HCT116 (cell line): ENCODE measurements at regions not wholly inside any gene's neighbourhood (a gene's known extent, or its start where the extent isn't known, plus 50 kb on each side); places are given as distances from the start of the nearest gene placed in this dataset.

Experiments
- ATAC-seq: fragments of 200-7000 bp; cut with Tn5 transposase; 2 replicates; pipeline ENCODE4 v1.9.1; 2020; ENCODE audit warnings: mild to moderate bottlenecking, moderate library complexity
- BruUV-seq: library from RNA; stranded (reverse); fragments of 400-500 nt; replicated peaks from 2 replicates; lab custom pipeline; 2021; lab: Mats Ljungman, UMichigan
- CTCF ChIA-PET: fragments of 300-600 bp; sonication (Branson Sonifier 250); formaldehyde crosslinking; loops from one replicate; lab custom pipeline; 2021; ENCODE audit warnings: antibody characterized with exemption; lab: Charles Lee
- POLR2A ChIA-PET: fragments of 300-600, 350-600 bp; sonication (Branson Sonifier 250); formaldehyde crosslinking; loops from one replicate; lab custom pipeline; 2021; ENCODE audit warnings: antibody characterized with exemption; lab: Charles Lee
- RAD21 ChIA-PET, 2 experiments: fragments of 300-600 bp; sonication (Branson Sonifier 250); formaldehyde crosslinking; loops; one replicate each; lab custom pipeline; 2023; ENCODE audit warnings: low total read pairs in 2 of 2; ENCODE audit not compliant: uncharacterized antibody in 2 of 2, unreplicated experiment in 2 of 2, low non-redundant PET in 1 of 2; lab: Charles Lee
- DNase-seq: peaks from one replicate; pipeline ENCODE4 v3.0.0-alpha.2; 2010; ENCODE audit warnings: low read depth, low spot score
- H2AFZ ChIP-seq: fragments of 200-600 bp; shearing (Covaris generic), sonication (generic); 2 replicates; pipeline ENCODE4 v1.6.1; 2017; ENCODE audit warnings: low read depth, mixed run types, mixed read lengths, antibody characterized with exemption, low read length; ENCODE audit not compliant: poor library complexity, severe bottlenecking
- H3K27ac ChIP-seq: 2 replicates; pipeline ENCODE4 v1.5.1; 2012; ENCODE audit warnings: low read depth, low read length
- H3K27me3 ChIP-seq: fragments of 200-600 bp; sonication (generic); 2 replicates; pipeline ENCODE4 v1.6.1; 2016; ENCODE audit warnings: mixed run types, low read length, mixed read lengths; ENCODE audit not compliant: insufficient read depth
- H3K36me3 ChIP-seq, 2 experiments: fragments of 200-500 bp in 1 of 2; fragments of 200-600 bp in 1 of 2; sonication (Bioruptor generic) in 1 of 2; sonication (generic) in 1 of 2; 2 replicates each; pipeline versions ENCODE4 v1.5.1 to v1.6.1; 2014 to 2016; ENCODE audit warnings: low read length in 2 of 2, inconsistent platforms in 1 of 2, mixed read lengths in 1 of 2, mixed run types in 1 of 2; ENCODE audit not compliant: insufficient read depth in 2 of 2, control insufficient read depth in 1 of 2
- H3K4me1 ChIP-seq, 2 experiments: fragments of 200-600 bp in 1 of 2; sonication (generic) in 1 of 2; 2 replicates each; pipeline versions ENCODE4 v1.5.1 to v1.6.1; 2012 to 2017; ENCODE audit warnings: low read length in 2 of 2, inconsistent platforms in 1 of 2, mild to moderate bottlenecking in 1 of 2, mixed read lengths in 1 of 2, mixed run types in 1 of 2, moderate library complexity in 1 of 2; ENCODE audit not compliant: insufficient read depth in 2 of 2, control insufficient read depth in 1 of 2
- H3K4me2 ChIP-seq: fragments of 200-600 bp; sonication (generic); 2 replicates; pipeline ENCODE4 v1.6.1; 2017; ENCODE audit warnings: mixed run types, low read length, mixed read lengths
- H3K4me3 ChIP-seq, 2 experiments: fragments of 200-600 bp in 1 of 2; sonication (generic) in 1 of 2; replicated peaks in 1 of 2; 2 replicates each; pipeline ENCODE4 v1.5.1; 2011 to 2016; ENCODE audit warnings: low read length in 2 of 2, control low read depth in 1 of 2, low read depth in 1 of 2, mild to moderate bottlenecking in 1 of 2, mixed read lengths in 1 of 2, mixed run types in 1 of 2
- H3K79me2 ChIP-seq: fragments of 200-600 bp; sonication (generic); 2 replicates; pipeline ENCODE4 v1.6.1; 2017; ENCODE audit warnings: mild to moderate bottlenecking, mixed run types, low read length, moderate library complexity, mixed read lengths; ENCODE audit not compliant: insufficient read depth
- H3K9ac ChIP-seq: fragments of 200-600 bp; sonication (generic); 2 replicates; pipeline ENCODE4 v1.6.1; 2016; ENCODE audit warnings: low read length, mixed read lengths
- H3K9me2 ChIP-seq: fragments of 200-600 bp; sonication (generic), shearing (Covaris generic); 2 replicates; pipeline ENCODE4 v1.6.1; 2017; ENCODE audit warnings: mixed run types, mild to moderate bottlenecking, moderate library complexity; ENCODE audit not compliant: insufficient read depth
- H3K9me3 ChIP-seq, 2 experiments: fragments of 200-500 bp in 1 of 2; fragments of 200-600 bp in 1 of 2; sonication (Bioruptor generic) in 1 of 2; sonication (generic) in 1 of 2; 2 replicates each; pipeline ENCODE4 v1.6.1; 2014 to 2017; ENCODE audit warnings: low read length in 2 of 2, mixed read lengths in 2 of 2, inconsistent platforms in 1 of 2, low read depth in 1 of 2, mild to moderate bottlenecking in 1 of 2, mixed run types in 1 of 2, moderate library complexity in 1 of 2; ENCODE audit not compliant: control insufficient read depth in 1 of 2, insufficient read depth in 1 of 2
- H4K20me1 ChIP-seq: fragments of 200-600 bp; sonication (generic), shearing (Covaris generic); 2 replicates; pipeline ENCODE4 v1.6.1; 2017; ENCODE audit warnings: mixed run types, mild to moderate bottlenecking, moderate library complexity; ENCODE audit not compliant: insufficient read depth
- CEBPB ChIP-seq: IDR thresholded peaks from 2 replicates; pipeline ENCODE4 v1.6.1; 2012; ENCODE audit warnings: low read depth
- SRF ChIP-seq: IDR thresholded peaks from 2 replicates; pipeline ENCODE4 v1.6.1; 2012; ENCODE audit warnings: low read depth
- ZNF274 ChIP-seq: fragments of 200-500 bp; sonication (Bioruptor generic); IDR thresholded peaks from 2 replicates; pipeline ENCODE4 v1.6.1; 2014; ENCODE audit warnings: mild to moderate bottlenecking, low read depth, low read length, inconsistent platforms
- intact Hi-C: fragments of 100-400 bp; cut with micrococcal nuclease; formaldehyde crosslinking; loops from 2 replicates; pipeline ENCODE4 v1.10.0; 2022
- TF ChIP-seq, protein P1 (sequence below), 3 experiments: fragments of 200-600 bp in 1 of 3; sonication (generic) in 1 of 3; IDR thresholded peaks in 2 of 3; conservative IDR thresholded peaks in 1 of 3; 2 replicates each; pipeline ENCODE4 v1.5.1; 2012 to 2017; ENCODE audit warnings: low read depth in 2 of 3, low read length in 2 of 3, antibody characterized with exemption in 1 of 3, borderline replicate concordance in 1 of 3, control low read depth in 1 of 3, mild to moderate bottlenecking in 1 of 3, mixed read lengths in 1 of 3, mixed run types in 1 of 3, moderate library complexity in 1 of 3; ENCODE audit not compliant: insufficient read depth in 1 of 3
- TF ChIP-seq, protein P2 (sequence below): IDR thresholded peaks from 2 replicates; pipeline ENCODE4 v1.6.1; 2012; ENCODE audit warnings: low read depth

DNA sequence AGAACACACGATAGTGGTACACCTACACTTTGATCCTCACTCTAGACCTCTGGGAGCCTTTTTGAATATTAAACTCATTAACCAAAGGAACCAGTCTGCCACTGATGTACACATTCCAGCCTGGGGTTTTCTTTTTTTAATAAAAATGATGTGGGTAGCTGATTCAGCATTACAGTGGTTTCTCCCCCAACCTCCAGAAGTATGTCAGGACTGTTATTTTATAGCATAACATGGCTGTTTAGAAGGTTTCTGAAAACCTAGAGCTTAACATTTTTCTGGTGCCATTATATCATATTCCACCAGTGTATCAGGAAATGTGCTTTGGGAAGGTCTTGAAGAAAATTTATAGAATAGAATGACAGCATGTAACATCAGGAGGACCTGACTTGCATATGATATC lies 540.9 kb upstream of the WWC1 start (continued):
- TF ChIP-seq, protein P1, sequence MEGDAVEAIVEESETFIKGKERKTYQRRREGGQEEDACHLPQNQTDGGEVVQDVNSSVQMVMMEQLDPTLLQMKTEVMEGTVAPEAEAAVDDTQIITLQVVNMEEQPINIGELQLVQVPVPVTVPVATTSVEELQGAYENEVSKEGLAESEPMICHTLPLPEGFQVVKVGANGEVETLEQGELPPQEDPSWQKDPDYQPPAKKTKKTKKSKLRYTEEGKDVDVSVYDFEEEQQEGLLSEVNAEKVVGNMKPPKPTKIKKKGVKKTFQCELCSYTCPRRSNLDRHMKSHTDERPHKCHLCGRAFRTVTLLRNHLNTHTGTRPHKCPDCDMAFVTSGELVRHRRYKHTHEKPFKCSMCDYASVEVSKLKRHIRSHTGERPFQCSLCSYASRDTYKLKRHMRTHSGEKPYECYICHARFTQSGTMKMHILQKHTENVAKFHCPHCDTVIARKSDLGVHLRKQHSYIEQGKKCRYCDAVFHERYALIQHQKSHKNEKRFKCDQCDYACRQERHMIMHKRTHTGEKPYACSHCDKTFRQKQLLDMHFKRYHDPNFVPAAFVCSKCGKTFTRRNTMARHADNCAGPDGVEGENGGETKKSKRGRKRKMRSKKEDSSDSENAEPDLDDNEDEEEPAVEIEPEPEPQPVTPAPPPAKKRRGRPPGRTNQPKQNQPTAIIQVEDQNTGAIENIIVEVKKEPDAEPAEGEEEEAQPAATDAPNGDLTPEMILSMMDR (IDR thresholded peaks at IDR 0.05 in 2 of 3, conservative IDR thresholded peaks at IDR 0.05 in 1 of 3; ENCODE audit: borderline replicate concordance in 1 of 3, insufficient read depth in 1 of 3, low read depth in 2 of 3, low read length in 2 of 3) = no peak
- TF ChIP-seq, all 23 proteins: peak for 0

DNA sequence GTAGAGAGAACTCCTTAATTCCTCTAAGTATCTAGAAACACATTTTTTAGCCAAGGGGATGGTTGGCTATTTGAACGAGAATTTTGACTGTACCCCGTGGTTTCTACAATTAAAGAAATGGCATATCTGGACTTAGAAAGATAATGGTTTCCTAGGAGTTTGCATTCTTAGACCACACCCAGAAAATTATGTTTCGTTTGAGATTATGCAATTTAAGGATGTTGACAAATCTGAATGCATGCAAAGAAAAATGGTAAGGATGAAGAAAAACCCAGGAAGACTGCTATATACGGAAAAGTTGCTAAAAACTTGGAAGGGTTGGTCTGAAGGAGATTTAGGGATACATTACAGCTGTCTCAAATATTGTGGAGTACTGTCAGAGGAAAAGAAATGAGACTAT lies 538.5 kb upstream of the WWC1 start:
- no TSS peak for BruUV-seq

More for the DNA sequence above, 538.5 kb upstream of the WWC1 start:
- no peaks in the 10 kb centered on the region for H4K20me1 ChIP-seq
- ATAC-seq = no peak
- H2AFZ ChIP-seq = no peak overlapping the region
- DNase-seq = no peak
- TF ChIP-seq CEBPB (no peak), ZNF274 (no peak), SRF (no peak)
- TF ChIP-seq, protein P2, sequence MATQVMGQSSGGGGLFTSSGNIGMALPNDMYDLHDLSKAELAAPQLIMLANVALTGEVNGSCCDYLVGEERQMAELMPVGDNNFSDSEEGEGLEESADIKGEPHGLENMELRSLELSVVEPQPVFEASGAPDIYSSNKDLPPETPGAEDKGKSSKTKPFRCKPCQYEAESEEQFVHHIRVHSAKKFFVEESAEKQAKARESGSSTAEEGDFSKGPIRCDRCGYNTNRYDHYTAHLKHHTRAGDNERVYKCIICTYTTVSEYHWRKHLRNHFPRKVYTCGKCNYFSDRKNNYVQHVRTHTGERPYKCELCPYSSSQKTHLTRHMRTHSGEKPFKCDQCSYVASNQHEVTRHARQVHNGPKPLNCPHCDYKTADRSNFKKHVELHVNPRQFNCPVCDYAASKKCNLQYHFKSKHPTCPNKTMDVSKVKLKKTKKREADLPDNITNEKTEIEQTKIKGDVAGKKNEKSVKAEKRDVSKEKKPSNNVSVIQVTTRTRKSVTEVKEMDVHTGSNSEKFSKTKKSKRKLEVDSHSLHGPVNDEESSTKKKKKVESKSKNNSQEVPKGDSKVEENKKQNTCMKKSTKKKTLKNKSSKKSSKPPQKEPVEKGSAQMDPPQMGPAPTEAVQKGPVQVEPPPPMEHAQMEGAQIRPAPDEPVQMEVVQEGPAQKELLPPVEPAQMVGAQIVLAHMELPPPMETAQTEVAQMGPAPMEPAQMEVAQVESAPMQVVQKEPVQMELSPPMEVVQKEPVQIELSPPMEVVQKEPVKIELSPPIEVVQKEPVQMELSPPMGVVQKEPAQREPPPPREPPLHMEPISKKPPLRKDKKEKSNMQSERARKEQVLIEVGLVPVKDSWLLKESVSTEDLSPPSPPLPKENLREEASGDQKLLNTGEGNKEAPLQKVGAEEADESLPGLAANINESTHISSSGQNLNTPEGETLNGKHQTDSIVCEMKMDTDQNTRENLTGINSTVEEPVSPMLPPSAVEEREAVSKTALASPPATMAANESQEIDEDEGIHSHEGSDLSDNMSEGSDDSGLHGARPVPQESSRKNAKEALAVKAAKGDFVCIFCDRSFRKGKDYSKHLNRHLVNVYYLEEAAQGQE = no peak
- no peaks in the 10 kb centered on the region for H3K9me3 ChIP-seq
- H3K36me3 ChIP-seq = no peaks in the 10 kb centered on the region
- H3K4me2 ChIP-seq = no peak overlapping the region
- no peaks in the 10 kb centered on the region for H3K9me2 ChIP-seq
- no peaks in the 10 kb centered on the region for H3K79me2 ChIP-seq
- H3K4me3 ChIP-seq = no peak overlapping the region
- H3K27ac ChIP-seq = no peak overlapping the region
- H3K4me1 ChIP-seq = no peaks in the 10 kb centered on the region
- peaks cover 37% of the 10 kb centered on the region for H3K27me3 ChIP-seq
- POLR2A ChIA-PET = no interaction called here
- CTCF ChIA-PET = no interaction called here
- intact Hi-C loops = no loop called here
- RAD21 ChIA-PET = no interaction called here
- no peak overlapping the region for H3K9ac ChIP-seq
